GM12874 (cell line): ENCODE measurements at regions not wholly inside any gene's neighbourhood (a gene's known extent, or its start where the extent isn't known, plus 50 kb on each side); places are given as distances from the start of the nearest gene placed in this dataset.

Experiments used
- CTCF ChIP-seq: IDR thresholded peaks from 2 replicates; pipeline ENCODE4 v1.5.1; 2011; ENCODE audit warnings: low read depth, mild to moderate bottlenecking, control low read depth, low read length, moderate library complexity; ENCODE audit not compliant: insufficient read depth

DNA sequence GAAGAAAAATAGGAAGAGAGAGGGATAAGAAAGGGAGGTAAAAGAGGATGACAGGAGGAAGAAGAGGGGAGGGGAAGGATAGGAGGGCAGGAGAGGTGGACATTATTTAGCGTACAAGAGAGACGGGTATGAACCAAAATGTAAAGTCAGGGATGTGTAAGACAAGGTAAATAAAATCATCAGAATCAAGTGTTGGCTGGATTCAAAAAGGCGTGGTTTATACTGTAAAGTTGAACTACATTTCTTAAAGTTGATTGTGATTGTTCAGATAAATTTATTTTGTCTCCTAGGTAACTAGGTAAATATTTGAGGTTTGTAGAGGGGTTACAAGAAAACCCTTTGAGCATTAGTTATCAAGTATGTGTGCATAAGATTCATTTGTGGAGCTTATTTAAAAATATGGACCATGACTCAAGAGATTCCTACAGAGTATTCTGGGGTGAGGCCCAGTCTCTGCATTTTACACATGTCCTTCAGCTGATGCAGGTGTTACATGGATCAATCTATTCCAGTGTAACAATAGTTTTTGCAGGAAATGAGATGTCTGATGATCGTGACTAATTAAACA, 512.1 kb upstream of the MBL2 start:
- TF ChIP-seq CTCF, result no peak

DNA sequence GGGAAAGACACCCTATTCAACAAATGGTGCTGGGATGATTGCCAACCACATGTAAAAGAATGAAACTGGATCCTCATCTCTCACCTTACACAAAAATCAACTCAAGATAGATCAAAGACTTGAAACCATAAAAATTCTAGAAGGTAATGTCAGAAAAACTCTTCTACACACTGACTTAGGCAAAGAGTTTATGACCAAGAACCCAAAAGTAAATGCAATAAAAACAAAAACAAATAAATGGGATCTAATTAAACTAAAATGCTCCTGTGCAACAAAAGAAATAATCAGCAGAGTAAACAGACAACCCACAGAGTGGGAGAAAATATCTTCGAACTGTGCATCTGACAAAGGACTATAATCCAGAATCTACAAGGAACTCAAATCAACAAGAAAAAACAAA, 504.2 kb upstream of the MBL2 start:
- TF ChIP-seq CTCF, result no peak

DNA sequence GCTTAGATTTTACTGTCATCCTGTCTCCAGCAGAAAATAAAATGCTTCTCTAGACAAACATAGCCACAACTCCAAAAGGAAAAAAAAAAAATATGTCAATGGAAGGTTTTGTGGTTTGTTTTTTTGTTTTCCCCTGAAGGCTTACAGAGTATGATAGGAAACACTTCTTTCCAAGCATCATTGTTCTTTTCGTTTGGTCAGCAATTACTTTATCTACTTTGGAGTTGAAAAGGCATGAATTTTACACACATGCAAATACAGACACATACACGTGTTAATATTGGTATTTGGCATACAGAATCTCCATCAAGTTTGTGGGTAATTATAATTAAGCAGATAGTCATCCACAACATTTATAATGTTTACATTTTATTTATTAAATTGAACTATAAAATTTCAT, 496.9 kb upstream of the MBL2 start:
- no peak for TF ChIP-seq CTCF

- TF ChIP-seq CTCF, result no peak
These were observed 487.6 kb upstream of the MBL2 start for GRCh38 chr10:53260213-53260612.

- no peak for TF ChIP-seq CTCF
These were observed 484.0 kb upstream of the MBL2 start for GRCh38 chr10:53256623-53257022.

DNA sequence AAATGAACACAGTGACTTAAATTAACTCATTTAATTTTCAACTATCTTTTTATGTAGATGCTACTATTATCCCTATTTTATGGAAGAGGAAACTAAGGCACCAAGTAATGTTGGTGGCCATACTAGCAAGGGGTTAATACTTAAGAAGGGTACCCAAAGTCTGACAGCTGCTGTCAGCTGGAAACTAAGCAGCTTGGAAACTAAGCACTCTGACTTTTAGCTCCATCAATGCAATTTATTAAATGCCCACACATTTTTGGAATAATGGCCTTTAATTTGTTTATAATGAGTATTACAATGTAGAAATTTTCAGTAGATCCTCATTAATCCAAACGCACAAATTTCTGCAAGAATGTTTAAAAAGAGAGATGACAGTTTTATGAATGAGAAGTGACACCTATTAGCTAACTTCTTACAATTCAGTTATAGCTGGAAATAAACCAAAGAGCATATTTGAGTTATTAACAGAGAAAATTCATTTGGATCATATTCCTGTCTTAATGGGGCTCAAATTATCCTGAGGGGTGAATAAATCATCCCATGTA, 483.1 kb upstream of the MBL2 start:
- TF ChIP-seq CTCF, result no peak

DNA sequence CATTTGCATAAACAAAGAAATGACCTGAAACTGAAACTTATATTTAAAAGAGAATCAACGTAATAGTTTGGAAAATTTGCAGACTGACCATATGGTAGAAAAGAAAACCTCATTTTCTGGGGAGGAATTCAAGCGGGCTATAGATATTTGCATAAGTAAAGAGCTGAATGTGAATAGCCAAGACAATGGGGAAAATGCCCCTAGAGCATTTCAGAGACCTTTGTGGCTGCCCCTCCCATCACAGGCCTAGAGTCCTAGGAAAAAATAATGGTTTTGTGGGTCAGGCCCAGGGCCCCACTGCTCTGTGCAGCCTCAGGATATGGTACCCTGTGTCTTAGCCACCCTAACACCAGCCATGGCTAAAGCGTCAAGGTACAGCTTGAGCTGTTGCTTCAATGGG, 480.6 kb upstream of the MBL2 start:
- TF ChIP-seq CTCF, result no peak

- no peak for TF ChIP-seq CTCF
These were observed 467.3 kb upstream of the MBL2 start for GRCh38 chr10:53239873-53240272.
